Vagina (tissue), 2 donors: ENCODE measurements at regions not wholly inside any gene's neighbourhood (a gene's known extent, or its start where the extent isn't known, plus 50 kb on each side); places are given as distances from the start of the nearest gene placed in this dataset.

ENCODE experiments used
- DNase-seq, 2 donors: peaks; one replicate each; pipeline ENCODE4 v3.0.0-alpha.2; 2017; ENCODE audit errors: extremely low spot score in 2 of 2
- H3K27ac ChIP-seq: fragments of 200-600 bp; sonication (generic); one replicate; pipeline ENCODE4 v1.5.1; 2019
- H3K27me3 ChIP-seq: fragments of 200-600 bp; sonication (generic); one replicate; pipeline ENCODE4 v1.5.1; 2019
- H3K36me3 ChIP-seq, 2 donors: fragments of 200-600 bp; sonication (generic); one replicate each; pipeline ENCODE4 v1.5.1; 2017 to 2019
- H3K4me1 ChIP-seq: fragments of 200-600 bp; sonication (generic); one replicate; pipeline ENCODE4 v1.5.1; 2019
- H3K4me3 ChIP-seq, 2 donors: fragments of 200-600 bp; sonication (generic); 1 replicate in 1 of 2; 2 replicates in 1 of 2; pipeline ENCODE4 v1.5.1; 2016 to 2019
- H3K9me3 ChIP-seq: fragments of 200-600 bp; sonication (generic); one replicate; pipeline ENCODE4 v1.5.1; 2019
- POLR2A ChIP-seq, 2 donors: fragments of 450-650 bp; IDR thresholded peaks; one replicate each; pipeline ENCODE4 v1.6.1; 2017; ENCODE audit warnings: antibody characterized with exemption in 2 of 2, mild to moderate bottlenecking in 2 of 2, moderate library complexity in 2 of 2
- POLR2AphosphoS5 ChIP-seq, 2 donors: sonication (generic); formaldehyde crosslinking; IDR thresholded peaks; one replicate each; pipeline ENCODE4 v1.9.0; 2017; ENCODE audit warnings: antibody characterized with exemption in 2 of 2, mild to moderate bottlenecking in 2 of 2, low read depth in 1 of 2; ENCODE audit not compliant: insufficient read depth in 1 of 2
- intact Hi-C: fragments of 100-400 bp; cut with DNase I; formaldehyde crosslinking; loops from one replicate; pipeline ENCODE4 v1.15.1; 2023
- TF ChIP-seq, protein P1 (sequence below), 3 experiments: fragments of 450-650 bp in 2 of 3; fragments of 200-600 bp in 1 of 3; sonication (generic) in 1 of 3; IDR thresholded peaks; one replicate each; pipeline ENCODE4 v1.5.1; 2017 to 2019; ENCODE audit warnings: antibody characterized with exemption in 3 of 3, mild to moderate bottlenecking in 2 of 3, moderate library complexity in 2 of 3

DNA sequence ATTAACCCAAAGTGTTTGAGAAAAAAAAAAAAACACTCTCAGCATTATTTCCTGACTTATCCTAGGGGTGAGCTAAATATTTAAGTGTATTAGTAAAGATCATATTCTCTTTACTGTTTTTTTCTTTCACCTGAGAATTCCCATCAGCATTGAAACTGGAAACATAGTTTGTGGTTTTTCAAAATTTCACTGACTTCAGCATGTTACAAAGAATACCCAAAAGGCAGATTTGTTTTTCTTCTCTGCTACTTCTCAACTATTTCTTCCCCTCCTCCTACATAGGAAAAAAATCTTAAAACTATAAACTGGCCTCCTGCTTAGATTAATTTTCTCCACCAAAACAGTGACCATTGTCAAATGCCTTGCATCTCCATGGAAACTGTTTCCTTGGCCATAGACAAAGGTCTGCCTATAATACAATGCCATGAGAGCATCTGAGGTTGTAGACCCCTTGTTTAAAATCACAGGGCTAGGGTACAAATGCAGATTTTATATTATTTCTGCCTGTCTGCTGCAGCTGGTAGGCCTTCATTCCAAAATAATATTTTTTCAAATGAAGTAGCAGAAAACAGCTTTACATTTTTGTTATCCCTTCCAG is 179.7 kb upstream of the GALNT5 start:
- Histone ChIP-seq H3K4me3 (no peak overlapping the region), H3K36me3 (no peaks in the 10 kb centered on the region), H3K9me3 (no peaks in the 10 kb centered on the region), H3K4me1 (no peaks in the 10 kb centered on the region), H3K27ac (no peak overlapping the region), H3K27me3 (no peaks in the 10 kb centered on the region)
- TF ChIP-seq, protein P1, sequence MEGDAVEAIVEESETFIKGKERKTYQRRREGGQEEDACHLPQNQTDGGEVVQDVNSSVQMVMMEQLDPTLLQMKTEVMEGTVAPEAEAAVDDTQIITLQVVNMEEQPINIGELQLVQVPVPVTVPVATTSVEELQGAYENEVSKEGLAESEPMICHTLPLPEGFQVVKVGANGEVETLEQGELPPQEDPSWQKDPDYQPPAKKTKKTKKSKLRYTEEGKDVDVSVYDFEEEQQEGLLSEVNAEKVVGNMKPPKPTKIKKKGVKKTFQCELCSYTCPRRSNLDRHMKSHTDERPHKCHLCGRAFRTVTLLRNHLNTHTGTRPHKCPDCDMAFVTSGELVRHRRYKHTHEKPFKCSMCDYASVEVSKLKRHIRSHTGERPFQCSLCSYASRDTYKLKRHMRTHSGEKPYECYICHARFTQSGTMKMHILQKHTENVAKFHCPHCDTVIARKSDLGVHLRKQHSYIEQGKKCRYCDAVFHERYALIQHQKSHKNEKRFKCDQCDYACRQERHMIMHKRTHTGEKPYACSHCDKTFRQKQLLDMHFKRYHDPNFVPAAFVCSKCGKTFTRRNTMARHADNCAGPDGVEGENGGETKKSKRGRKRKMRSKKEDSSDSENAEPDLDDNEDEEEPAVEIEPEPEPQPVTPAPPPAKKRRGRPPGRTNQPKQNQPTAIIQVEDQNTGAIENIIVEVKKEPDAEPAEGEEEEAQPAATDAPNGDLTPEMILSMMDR (IDR thresholded peaks at IDR 0.05), result no peak
- TF ChIP-seq POLR2AphosphoS5 (IDR thresholded peaks at IDR 0.05; ENCODE audit: insufficient read depth in 1 of 2, low read depth in 1 of 2) (no peak), POLR2A (IDR thresholded peaks at IDR 0.05) (no peak)
- DNase-seq, result no peak
- intact Hi-C loops, result no loop called here

DNA sequence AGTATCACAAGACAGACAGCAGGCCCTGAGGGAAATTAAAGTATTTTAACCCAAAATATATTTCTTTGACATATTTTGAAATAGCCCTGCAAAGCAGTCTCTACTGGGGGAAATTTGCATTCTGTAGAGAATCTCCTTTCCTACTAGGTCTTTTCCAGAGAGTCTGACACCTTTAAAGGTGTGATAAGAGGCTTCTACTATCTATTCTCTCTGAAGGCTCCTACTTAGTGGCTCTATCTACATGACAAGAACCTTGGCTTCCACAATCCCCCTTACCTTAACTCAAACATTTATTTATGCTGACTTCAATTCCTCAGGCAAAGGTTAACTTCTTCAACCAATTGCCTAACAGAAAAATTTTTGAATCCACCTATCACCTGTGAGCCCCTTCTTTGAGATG is 174.6 kb upstream of the GALNT5 start:
- Histone ChIP-seq H3K4me1 (no peaks in the 10 kb centered on the region), H3K9me3 (no peaks in the 10 kb centered on the region), H3K36me3 (no peaks in the 10 kb centered on the region), H3K27ac (no peak overlapping the region), H3K4me3 (no peak overlapping the region), H3K27me3 (no peaks in the 10 kb centered on the region)
- TF ChIP-seq POLR2A (IDR thresholded peaks at IDR 0.05), result no peak
- TF ChIP-seq, protein P1 (IDR thresholded peaks at IDR 0.05), result no peak
- no peak for TF ChIP-seq POLR2AphosphoS5 (IDR thresholded peaks at IDR 0.05; ENCODE audit: insufficient read depth in 1 of 2, low read depth in 1 of 2)
- no peak for DNase-seq
- intact Hi-C loops, result no loop called here

DNA sequence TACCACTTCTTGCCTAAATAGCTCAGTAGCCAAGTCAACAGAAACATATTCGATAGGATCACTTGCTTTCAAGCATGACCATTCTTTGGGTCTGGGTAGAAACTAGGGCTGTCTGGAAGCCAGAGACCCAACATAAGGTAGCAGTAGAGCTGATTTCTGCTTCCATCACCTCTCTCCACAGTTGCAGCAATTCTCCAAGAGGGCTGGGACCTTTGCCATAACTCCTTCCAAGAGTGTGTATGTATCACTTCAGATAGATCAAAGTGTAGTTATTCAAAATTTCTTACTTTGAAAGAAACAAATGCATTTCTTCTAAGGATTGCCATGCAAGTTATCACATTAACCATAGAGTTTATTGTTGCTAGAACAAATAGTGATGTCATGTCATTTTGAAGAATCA is 172.0 kb upstream of the GALNT5 start:
- TF ChIP-seq POLR2AphosphoS5 (IDR thresholded peaks at IDR 0.05; ENCODE audit: insufficient read depth in 1 of 2, low read depth in 1 of 2), result no peak
- TF ChIP-seq, protein P1 (IDR thresholded peaks at IDR 0.05), result no peak
- no peak for TF ChIP-seq POLR2A (IDR thresholded peaks at IDR 0.05)
- intact Hi-C loops, result no loop called here
- no peaks in the 10 kb centered on the region for H3K27me3 ChIP-seq
- no peak for DNase-seq
- H3K4me3 ChIP-seq, result no peak overlapping the region
- no peaks in the 10 kb centered on the region for H3K36me3 ChIP-seq
- H3K4me1 ChIP-seq, result no peaks in the 10 kb centered on the region
- no peak overlapping the region for H3K27ac ChIP-seq
- H3K9me3 ChIP-seq, result no peaks in the 10 kb centered on the region

DNA sequence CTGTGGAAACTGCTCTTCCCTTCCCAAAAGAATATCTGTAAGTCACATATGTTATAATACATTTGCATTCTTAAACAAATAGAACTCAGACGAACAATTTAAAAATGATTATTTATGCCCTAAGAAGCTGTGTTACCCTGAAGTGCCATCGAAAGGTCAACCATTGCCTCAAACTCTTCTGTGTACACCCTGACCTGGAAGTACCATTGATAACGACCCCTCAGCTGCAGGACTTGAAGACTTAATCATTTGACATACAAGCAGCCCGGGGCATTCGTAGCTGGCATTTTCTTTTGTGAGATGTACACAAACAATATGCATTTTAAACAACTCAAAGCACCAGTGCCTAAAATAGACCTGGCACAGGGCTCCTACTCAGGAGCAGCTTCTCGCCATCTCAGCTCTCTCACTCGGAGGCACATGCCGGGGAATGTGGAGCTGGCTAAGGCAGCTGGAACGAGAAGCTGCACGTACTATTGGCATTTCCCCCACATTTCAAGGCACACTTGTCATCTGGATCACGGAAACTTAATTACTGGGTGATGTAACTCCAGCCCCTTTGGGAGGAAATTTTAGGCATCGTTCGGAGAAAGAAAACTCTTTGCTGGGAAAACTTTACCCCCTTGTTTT is 170.0 kb upstream of the GALNT5 start:
- Histone ChIP-seq H3K27ac (no peak overlapping the region), H3K4me1 (no peaks in the 10 kb centered on the region), H3K36me3 (no peaks in the 10 kb centered on the region), H3K4me3 (no peak overlapping the region), H3K9me3 (no peaks in the 10 kb centered on the region), H3K27me3 (no peaks in the 10 kb centered on the region)
- no peak for DNase-seq
- intact Hi-C loops, result no loop called here
- TF ChIP-seq POLR2AphosphoS5 (IDR thresholded peaks at IDR 0.05; ENCODE audit: insufficient read depth in 1 of 2, low read depth in 1 of 2) (no peak), POLR2A (IDR thresholded peaks at IDR 0.05) (no peak)
- TF ChIP-seq, protein P1 (IDR thresholded peaks at IDR 0.05), result no peak

DNA sequence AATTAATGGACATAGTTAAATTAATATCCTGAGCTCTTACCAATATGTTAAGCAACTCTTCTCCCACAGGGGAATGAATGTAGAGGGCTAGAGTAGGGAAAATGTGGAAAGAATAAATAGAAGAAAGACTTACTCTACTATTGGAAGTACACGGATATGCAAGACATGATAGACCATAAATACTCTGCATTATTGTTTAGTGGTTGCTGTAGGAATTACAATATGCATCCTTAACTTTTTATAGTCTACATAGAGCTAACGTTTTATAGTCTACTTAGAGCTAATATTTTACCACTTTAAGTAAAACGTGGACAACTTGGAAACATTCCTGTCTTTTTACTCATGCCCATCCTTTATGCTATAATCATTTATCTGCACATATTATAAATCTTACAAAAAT is 163.8 kb upstream of the GALNT5 start:
- Histone ChIP-seq H3K4me3 (no peak overlapping the region), H3K27ac (no peak overlapping the region), H3K36me3 (no peaks in the 10 kb centered on the region), H3K27me3 (no peaks in the 10 kb centered on the region), H3K9me3 (no peaks in the 10 kb centered on the region), H3K4me1 (no peaks in the 10 kb centered on the region)
- no peak for DNase-seq
- intact Hi-C loops, result no loop called here
- TF ChIP-seq POLR2A (IDR thresholded peaks at IDR 0.05), result no peak
- no peak for TF ChIP-seq POLR2AphosphoS5 (IDR thresholded peaks at IDR 0.05; ENCODE audit: insufficient read depth in 1 of 2, low read depth in 1 of 2)
- TF ChIP-seq, protein P1 (IDR thresholded peaks at IDR 0.05), result no peak
